IPS DF 4.7 (cell line): ENCODE measurements at regions not wholly inside any gene's neighbourhood (a gene's known extent, or its start where the extent isn't known, plus 50 kb on each side); places are given as distances from the start of the nearest gene placed in this dataset.

Source experiments
- DNase-seq: peaks from one replicate; pipeline ENCODE4 v3.0.0-alpha.2; 2013; ENCODE audit warnings: low spot score; ENCODE audit errors: extremely low read depth

DNA sequence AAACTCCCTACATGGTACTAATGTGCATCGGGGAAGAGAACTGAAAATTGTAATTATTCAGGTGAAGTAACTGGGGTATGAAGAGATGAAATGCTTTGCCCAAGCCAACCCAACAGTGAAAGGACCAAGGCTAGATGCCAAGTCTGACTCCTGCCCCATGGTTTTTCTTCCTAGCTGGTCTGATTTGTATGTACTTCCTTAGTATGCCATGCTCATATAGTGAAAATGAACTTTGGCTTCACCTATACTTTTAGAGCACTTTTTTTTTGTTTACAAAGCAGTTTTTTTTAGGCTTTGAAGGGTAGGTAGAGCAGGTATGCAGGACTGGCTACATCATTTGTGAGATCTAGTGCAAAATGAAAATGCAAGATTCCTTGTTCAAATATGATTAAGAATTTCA, 359.4 kb upstream of the RIOK2 start:
- no peak for DNase-seq

- no peak for DNase-seq
Observed at GRCh38 chr5:97543166-97543565, 360.1 kb upstream of the RIOK2 start.

DNA sequence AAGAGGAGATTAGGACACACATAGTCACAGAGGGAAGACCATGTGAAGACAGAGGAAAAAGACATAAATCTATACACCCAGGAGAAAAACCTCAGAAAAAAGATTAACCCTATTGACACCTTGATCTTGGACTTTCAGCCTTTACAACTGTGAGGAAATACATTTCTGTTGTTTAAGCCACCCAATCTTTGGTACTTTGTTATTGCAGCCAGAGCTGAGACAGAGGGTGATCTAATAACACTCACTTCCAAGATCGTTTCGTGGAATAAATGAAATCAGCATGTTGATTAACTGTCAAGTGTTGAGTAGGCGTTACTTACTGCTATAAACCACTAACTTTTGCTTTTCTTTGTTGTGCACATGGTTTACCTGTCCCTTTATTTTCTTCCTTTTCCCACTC, 361.2 kb upstream of the RIOK2 start:
- DNase-seq: no peak

DNA sequence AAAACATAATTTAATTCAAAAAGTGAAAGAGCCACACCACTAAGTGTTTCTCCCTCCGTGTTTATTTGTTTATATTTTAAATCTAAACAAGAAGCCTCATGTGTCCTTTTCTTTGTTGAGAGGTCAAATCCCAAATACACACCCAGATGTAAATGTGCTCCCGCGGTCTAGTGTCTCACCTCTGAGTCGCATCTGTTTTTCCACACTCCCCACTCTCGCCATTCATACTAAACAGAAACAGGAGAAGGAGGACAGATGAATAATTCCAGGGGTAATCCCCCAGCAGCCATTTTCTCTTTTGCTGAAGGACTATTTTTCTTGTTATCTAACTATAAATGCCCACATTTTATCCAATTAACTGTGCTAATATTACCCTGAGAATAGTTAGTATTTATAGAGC, 361.6 kb upstream of the RIOK2 start:
- no peak for DNase-seq

DNA sequence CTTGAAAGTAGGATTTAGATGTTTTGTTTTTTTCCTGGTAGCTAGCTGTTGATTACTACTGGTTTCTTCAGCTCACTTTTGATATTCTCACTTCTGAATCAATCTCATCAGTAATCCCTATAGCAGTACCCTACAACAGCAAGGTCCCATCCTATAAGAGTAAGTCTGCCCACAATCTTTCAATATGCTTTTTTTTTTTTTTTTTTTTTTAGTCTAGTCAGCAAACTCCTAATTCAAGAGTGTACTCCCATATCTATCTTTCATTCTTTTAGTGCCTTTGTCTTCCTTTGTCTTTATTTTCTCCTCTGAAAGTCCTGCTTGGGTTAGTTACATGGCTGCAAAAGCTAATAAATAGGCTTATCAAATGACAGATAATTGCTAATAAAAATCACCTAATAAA, 362.4 kb upstream of the RIOK2 start:
- DNase-seq: no peak

DNA sequence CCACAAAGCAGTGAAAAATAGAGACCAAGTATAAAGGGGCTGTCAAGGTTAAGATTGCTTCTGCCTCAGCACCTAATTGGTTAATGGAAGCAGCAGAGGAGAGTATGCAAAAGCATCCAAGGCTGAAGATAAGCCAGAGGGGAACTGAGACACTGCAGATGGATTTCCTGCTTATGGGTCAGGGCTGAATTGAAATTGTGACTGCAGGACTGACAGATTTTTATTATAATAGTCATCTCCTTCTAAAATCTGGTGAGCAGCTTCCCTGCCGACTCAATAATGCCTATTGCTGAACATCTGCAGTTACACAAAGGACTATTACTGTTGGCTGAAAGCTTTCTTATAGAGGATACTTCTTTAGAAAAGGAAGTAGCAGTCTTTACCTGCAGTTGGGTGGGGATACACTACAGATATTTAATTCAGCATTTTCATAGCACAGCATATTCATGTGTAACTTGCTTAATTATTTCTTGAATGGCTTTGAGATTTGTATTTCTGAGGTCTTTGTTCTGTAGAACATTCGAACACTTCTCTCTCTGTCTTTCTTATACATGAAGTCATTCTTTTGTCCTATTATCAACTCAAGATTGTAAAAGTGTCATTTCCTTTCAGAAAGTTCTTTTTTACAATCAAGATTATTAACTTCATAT, 363.0 kb upstream of the RIOK2 start:
- DNase-seq: no peak

GRCh38 chr5:97547430-97547829, 364.4 kb upstream of the RIOK2 start:
- DNase-seq: no peak

GRCh38 chr5:97547999-97548738, 365.1 kb upstream of the RIOK2 start:
- no peak for DNase-seq

DNA sequence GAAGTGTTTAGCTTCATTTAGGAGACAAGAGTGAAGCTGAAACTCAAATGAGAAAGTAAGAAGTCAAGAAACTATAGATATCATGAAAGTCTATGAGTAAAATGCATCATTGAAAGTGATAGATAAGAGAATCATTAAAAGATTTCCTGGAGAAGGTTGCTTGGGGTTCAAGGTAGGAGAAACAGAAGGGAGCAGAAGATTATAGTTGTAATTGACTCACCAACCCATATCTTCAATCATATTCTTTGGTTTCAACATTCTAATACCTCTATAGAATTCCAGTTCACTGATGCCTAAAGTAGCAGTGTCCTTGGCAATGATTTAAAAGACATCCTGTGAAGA, 365.7 kb upstream of the RIOK2 start:
- no peak for DNase-seq

- DNase-seq: no peak
Observed at GRCh38 chr5:97549496-97549895, 366.4 kb upstream of the RIOK2 start.

DNA sequence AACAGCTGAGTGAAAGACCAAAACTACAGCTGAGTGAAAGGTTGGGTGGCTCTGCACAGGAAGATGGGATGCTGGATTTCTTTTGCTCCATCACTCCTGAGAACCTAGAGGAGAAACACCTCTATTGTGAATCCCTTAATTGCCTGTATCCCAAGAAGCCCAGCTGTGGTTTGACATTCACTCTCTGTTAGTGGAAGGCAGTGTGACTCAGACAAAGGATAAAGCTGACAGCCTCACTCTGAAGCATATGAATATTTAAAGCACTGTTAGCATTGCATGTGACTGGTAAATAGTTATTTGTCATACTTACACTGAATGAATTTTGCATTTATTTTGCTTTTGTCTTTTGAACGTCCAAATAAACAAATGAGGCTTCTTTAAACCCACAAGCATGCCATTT, 367.1 kb upstream of the RIOK2 start:
- DNase-seq: no peak

DNA sequence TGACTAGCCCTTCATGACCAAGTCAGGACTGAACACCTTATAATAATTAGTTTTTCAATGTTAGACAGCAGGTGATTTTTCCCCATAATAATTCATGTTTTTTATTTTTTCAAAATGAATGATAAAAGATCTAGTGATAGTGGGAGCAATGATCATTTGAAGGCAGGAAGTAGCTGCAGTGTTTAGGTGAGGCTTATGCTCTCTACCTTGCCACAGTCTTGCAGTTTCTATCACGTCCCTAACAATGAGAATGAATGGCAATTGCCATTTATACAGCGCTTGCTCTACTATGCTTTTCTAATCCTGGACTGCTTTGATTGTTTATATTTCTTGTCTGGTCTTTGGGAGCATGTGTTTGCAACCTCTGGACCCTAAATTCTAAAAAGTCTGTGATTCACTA, 367.8 kb upstream of the RIOK2 start:
- no peak for DNase-seq

DNA sequence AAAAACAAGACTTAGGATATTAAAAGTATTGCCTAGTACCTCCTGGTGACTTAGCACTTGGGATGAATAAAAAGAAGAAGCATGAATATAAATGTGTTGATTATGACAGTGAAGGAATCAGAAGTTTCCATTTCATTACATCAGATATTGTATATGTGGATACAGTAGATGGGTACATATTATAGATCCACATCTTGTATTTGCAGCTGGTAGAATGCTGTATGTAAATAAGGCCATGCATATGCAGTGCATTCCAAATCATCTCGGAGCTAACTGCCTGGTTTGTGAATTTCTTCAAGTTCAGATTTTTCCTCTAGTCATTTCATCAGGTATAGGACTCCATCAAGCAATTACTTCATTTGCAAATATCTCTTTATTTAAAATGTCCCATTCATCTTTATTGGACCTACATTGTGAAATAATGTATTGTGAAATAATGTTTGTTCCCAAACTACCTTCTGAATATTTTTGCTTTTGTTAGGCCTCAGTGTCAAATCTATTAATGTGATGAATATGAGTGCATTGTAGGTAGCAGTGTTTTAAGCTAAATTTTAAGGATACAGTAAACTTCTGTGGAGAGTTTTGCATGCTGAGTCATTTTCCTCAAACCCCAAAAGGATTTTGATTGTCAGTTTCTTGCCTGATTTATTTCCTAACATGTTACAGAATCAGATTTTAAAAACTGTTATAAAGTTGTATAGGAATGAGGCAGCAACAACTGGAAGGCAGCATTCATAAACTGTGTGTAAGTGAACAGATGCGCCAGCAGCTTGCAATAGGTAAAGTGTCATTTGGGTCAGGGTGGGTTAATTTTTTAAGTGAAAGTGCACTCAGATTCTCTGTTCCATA, 370.8 kb upstream of the RIOK2 start:
- no peak for DNase-seq

DNA sequence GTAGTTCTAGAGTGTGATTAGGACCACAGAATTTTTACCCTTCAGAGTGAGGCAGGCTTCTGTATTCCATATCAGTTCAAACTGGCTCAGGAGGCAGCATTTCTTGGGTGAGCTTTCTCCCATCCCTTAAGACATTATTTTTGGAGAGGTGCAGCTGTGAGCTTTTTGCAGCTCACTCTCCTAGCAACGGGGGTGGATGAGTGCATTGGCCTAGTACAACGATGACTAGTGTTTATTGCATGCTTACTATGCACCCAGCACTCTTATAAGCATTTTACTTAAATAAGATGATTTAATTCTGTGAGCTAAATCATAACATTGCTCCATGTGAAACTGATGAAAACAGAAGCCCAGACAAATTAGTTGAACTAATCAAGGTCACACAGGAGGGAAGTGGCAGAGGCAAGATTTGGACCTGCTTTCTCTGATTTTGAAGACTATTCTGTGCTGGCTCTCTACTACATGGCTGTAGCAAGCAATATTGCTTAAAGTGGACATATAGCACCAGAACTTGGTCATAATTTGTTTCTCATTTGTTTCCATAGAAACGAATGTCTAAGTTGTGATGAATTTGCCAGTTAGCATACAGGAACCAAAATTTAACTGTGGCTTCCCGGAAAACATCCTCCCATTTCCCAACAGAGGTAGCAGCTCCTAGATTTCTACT, 372.1 kb upstream of the RIOK2 start:
- DNase-seq: no peak

- DNase-seq: no peak
Observed at GRCh38 chr5:97555644-97555981, 372.6 kb upstream of the RIOK2 start.

- no peak for DNase-seq
Observed at GRCh38 chr5:97559827-97560598, 377.0 kb upstream of the RIOK2 start.

DNA sequence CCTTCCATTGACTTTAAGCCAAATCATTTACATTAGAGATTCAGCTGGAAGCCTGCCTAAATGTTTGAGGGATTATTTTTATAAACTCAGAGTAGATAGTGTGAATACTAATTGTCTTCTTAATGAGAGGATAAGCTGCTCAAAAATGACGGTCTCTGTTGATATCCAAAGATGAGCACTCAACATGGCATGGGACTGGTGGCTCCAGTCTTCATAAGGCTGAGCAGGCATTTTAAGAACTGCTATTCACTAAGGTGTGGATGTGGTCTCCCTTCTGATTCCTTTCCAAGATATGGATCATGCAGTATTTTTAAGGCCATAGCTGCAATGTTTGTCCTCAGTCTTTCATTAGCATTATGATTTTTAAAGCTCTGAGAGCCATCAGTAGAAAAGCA, 377.5 kb upstream of the RIOK2 start:
- no peak for DNase-seq

DNA sequence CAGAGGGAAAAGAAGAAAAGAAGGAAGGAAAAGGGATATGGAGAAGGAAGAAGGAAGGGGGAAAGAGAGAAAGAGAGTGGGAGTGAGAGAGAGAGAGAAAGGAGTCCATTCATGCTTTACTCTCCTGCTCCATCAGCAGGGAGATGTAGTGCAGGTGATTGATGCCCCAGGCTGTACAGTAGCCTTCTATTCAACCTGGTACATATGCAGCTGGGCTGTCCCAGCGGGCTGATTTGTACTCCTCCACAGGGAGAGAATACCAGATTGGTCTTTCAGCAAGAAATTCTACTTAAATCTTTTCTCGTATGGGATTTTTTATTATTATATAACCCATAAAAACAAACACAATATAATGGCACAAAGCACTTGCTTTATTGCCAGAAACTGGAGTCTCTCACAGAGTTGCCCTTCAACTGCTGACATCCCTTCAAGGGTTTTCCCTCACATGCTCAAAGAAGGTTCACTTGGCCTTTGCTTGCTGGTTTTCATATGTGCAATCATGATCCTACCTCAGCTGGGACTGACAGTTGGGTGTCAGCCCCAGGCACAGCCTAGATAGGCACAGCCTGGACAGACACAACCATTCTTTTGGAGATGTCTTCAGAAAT, 380.1 kb upstream of the RIOK2 start:
- no peak for DNase-seq

DNA sequence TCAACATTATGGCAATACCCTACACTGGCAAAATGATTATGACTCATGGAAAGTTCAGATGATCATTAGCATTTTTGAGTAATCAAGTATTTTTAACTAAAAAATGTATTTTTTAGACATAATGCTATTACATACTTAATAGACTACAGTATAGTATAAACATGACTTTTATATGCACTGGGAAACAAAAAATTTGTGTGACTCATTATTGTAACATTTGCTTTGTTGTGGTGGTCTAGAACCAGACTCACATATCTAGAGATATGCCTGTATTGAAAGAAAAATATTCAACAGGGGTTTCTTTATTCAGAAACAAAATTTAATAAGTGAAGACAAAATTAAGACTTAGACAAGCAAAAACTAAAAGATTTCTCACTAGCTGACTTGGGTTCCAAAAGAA, 385.3 kb upstream of the RIOK2 start:
- DNase-seq: no peak

GRCh38 chr5:97570242-97570641, 387.2 kb upstream of the RIOK2 start:
- DNase-seq: no peak

GRCh38 chr5:97575322-97575721, 392.3 kb upstream of the RIOK2 start:
- DNase-seq: no peak
